HepG2 (cell line): ENCODE measurements at regions not wholly inside any gene's neighbourhood (a gene's known extent, or its start where the extent isn't known, plus 50 kb on each side); places are given as distances from the start of the nearest gene placed in this dataset.

Experiments used
- ATAC-seq: fragments of 200-7000 bp; cut with Tn5 transposase; 3 replicates; pipeline ENCODE4 v1.9.1; 2020; ENCODE audit warnings: mild to moderate bottlenecking, moderate library complexity
- BruUV-seq: library from RNA; stranded (reverse); fragments of 400-500 nt; replicated peaks from 2 replicates; lab custom pipeline; 2021; lab: Mats Ljungman, UMichigan
- CTCF ChIA-PET: fragments of 300-600 bp; formaldehyde crosslinking; extraction: SDS; loops from one replicate; lab custom pipeline; 2021; ENCODE audit warnings: low total read pairs, inconsistent platforms, low intra/inter-chr PET ratio; lab: Yijun Ruan, JAX
- POLR2A ChIA-PET: fragments of 350-600 bp; sonication (Branson Sonifier 250); formaldehyde crosslinking; loops from one replicate; lab custom pipeline; 2020; ENCODE audit warnings: antibody characterized with exemption, inconsistent platforms; lab: Yijun Ruan, JAX
- DNase-seq: peaks from one replicate; pipeline ENCODE4 v3.0.0-alpha.2; 2015; ENCODE audit warnings: low spot score
- FAIRE-seq: peaks from 3 replicates; lab custom pipeline; 2011; peaks lifted over from hg19 to GRCh38; lab: Jason Lieb, UNC
- H2AFZ ChIP-seq: one replicate; pipeline ENCODE4 v1.6.1; 2011; ENCODE audit warnings: low read length, inconsistent platforms
- H3K27ac ChIP-seq: fragments of 300-600 bp; 3 replicates; pipeline ENCODE4 v1.8.0; 2011; ENCODE audit warnings: mixed run types, mild to moderate bottlenecking, mixed read lengths, low read length, inconsistent platforms; ENCODE audit not compliant: insufficient read depth; ENCODE audit errors: extremely low read length
- H3K27me3 ChIP-seq, 2 experiments: fragments of 200-600 bp in 1 of 2; 2 replicates in 1 of 2; 3 replicates in 1 of 2; pipeline versions ENCODE4 v1.6.0 to v1.8.0; 2011; ENCODE audit warnings: low read length in 2 of 2, mild to moderate bottlenecking in 2 of 2, moderate library complexity in 2 of 2, inconsistent platforms in 1 of 2; ENCODE audit not compliant: insufficient read depth in 2 of 2, control insufficient read depth in 1 of 2
- H3K36me3 ChIP-seq, 2 experiments: fragments of 200-600 bp in 1 of 2; replicated peaks in 1 of 2; 2 replicates in 1 of 2; 3 replicates in 1 of 2; pipeline versions ENCODE4 v1.5.1 to v1.8.0; 2011; ENCODE audit warnings: low read length in 2 of 2, inconsistent platforms in 1 of 2; ENCODE audit not compliant: insufficient read depth in 2 of 2, control insufficient read depth in 1 of 2
- H3K4me1 ChIP-seq: 2 replicates; pipeline ENCODE4 v1.5.1; 2012; ENCODE audit warnings: low read length, inconsistent platforms; ENCODE audit not compliant: insufficient read depth
- H3K4me2 ChIP-seq: 2 replicates; pipeline ENCODE4 v1.6.0; 2011; ENCODE audit warnings: low read depth, low read length, inconsistent platforms
- H3K4me3 ChIP-seq, 3 experiments: fragments of 200-600 bp in 1 of 3; sonication (generic), shearing (Covaris generic) in 1 of 3; replicated peaks in 1 of 3; 2 replicates each; pipeline ENCODE4 v1.5.1; 2011 to 2016; ENCODE audit warnings: low read length in 3 of 3, inconsistent platforms in 2 of 3, low read depth in 2 of 3, mild to moderate bottlenecking in 2 of 3, control low read depth in 1 of 3, mixed read lengths in 1 of 3; ENCODE audit not compliant: insufficient read depth in 1 of 3
- H3K79me2 ChIP-seq: one replicate; pipeline ENCODE4 v1.6.1; 2011; ENCODE audit warnings: low read length, inconsistent platforms; ENCODE audit not compliant: insufficient read depth
- H3K9ac ChIP-seq: 2 replicates; pipeline ENCODE4 v1.6.0; 2011; ENCODE audit warnings: mild to moderate bottlenecking, low read depth, low read length, inconsistent platforms; ENCODE audit not compliant: insufficient read depth
- H3K9me3 ChIP-seq: 2 replicates; pipeline ENCODE4 v1.5.1; 2012; ENCODE audit warnings: mild to moderate bottlenecking, low read length
- H4K20me1 ChIP-seq: 2 replicates; pipeline ENCODE4 v1.6.0; 2011; ENCODE audit warnings: inconsistent platforms, mild to moderate bottlenecking, low read length, moderate library complexity; ENCODE audit not compliant: insufficient read depth
- ATF7 ChIP-seq, 2 experiments: fragments of 450-650 bp in 1 of 2; sonication (generic) in 1 of 2; formaldehyde crosslinking in 1 of 2; IDR thresholded peaks; 2 replicates each; pipeline versions ENCODE4 v1.4.0 to v1.6.1; 2016 to 2020; ENCODE audit warnings: antibody characterized with exemption in 1 of 2, mild to moderate bottlenecking in 1 of 2, missing genetic modification reagents in 1 of 2
- EZH2 ChIP-seq: conservative IDR thresholded peaks from 2 replicates; pipeline ENCODE4 v1.6.1; 2012; ENCODE audit warnings: mild to moderate bottlenecking, low read depth, low read length, moderate library complexity
- MBD4 ChIP-seq: IDR thresholded peaks from 2 replicates; pipeline ENCODE4 v1.6.1; 2012; ENCODE audit warnings: low read length, inconsistent platforms, borderline replicate concordance
- PHF8 ChIP-seq: sonication (generic); formaldehyde crosslinking; IDR thresholded peaks from 2 replicates; pipeline ENCODE4 v1.5.0; 2020; ENCODE audit warnings: missing genetic modification reagents
- TEAD3 ChIP-seq: optimal IDR thresholded peaks from 2 replicates; pipeline ENCODE3; 2016; ENCODE audit warnings: borderline replicate concordance
- TFDP1 ChIP-seq: IDR thresholded peaks from 2 replicates; pipeline ENCODE4 v1.6.1; 2016; ENCODE audit warnings: missing compliant biosample characterization, missing genetic modification reagents, borderline replicate concordance
- ZNF235 ChIP-seq: sonication (generic); formaldehyde crosslinking; IDR thresholded peaks from 2 replicates; pipeline ENCODE4 v1.8.1; 2023; ENCODE audit warnings: mild to moderate bottlenecking, missing genetic modification reagents, borderline replicate concordance
- ZNF549 ChIP-seq: sonication (generic); formaldehyde crosslinking; IDR thresholded peaks from 2 replicates; pipeline ENCODE4 v1.5.0; 2020; ENCODE audit warnings: missing genetic modification reagents
- WGBS: methylation state at CpG from one replicate; pipeline ENCODE4 v1.1.6; 2017; ENCODE audit warnings: low lambda C conversion rate; 5-methylcytosine and 5-hydroxymethylcytosine counted together
- in situ Hi-C: cut with HindIII; loops from 2 replicates; pipeline ENCODE4 v1.10.0; 2017; ENCODE audit warnings: low pct_unique_long_range_greater_than_20kb; ENCODE audit not compliant: extremely low pct_ligation_motif_present
- intact Hi-C: fragments of 100-400 bp; cut with micrococcal nuclease; formaldehyde crosslinking; loops from one replicate; pipeline ENCODE4 v1.10.0; 2022; ENCODE audit not compliant: unreplicated experiment

- no TSS peak for BruUV-seq
- in situ Hi-C loops = no loop called here
- intact Hi-C loops = no loop called here
Observed at GRCh38 chr4:188841523-188841922, 702.3 kb downstream of the TRIML1 start.

GRCh38 chr4:188854436-188854835 lies 715.2 kb downstream of the TRIML1 start:
- TF ChIP-seq EZH2 = no peak
- no peak for TF ChIP-seq ZNF235 (CRISPR knock-in tag)
- no peak for TF ChIP-seq TEAD3 (CRISPR knock-in tag)
- TF ChIP-seq ATF7 (IDR thresholded peaks at IDR 0.05) = no peak
- no peak for TF ChIP-seq ATF7 (CRISPR knock-in tag; IDR thresholded peaks at IDR 0.05)
- no peak for TF ChIP-seq ZNF549 (CRISPR knock-in tag)
- no peak for FAIRE-seq
- no peaks in the 10 kb centered on the region for H3K79me2 ChIP-seq
- in situ Hi-C loops = no loop called here
- H3K27me3 ChIP-seq = no peaks in the 10 kb centered on the region
- BruUV-seq = no TSS peak
- ChIA-PET CTCF (no interaction called here), POLR2A (no interaction called here)
- H3K4me1 ChIP-seq = no peaks in the 10 kb centered on the region
- no peak overlapping the region for H3K4me2 ChIP-seq
- no peaks in the 10 kb centered on the region for H3K36me3 ChIP-seq
- DNase-seq = no peak
- H3K9me3 ChIP-seq = peaks cover 23% of the 10 kb centered on the region
- H4K20me1 ChIP-seq = no peaks in the 10 kb centered on the region
- H3K27ac ChIP-seq = no peak overlapping the region
- WGBS = 0% methylated on average over 1 of the region's 1 CpG
- no peak overlapping the region for H2AFZ ChIP-seq
- intact Hi-C loops = no loop called here
- no peak for ATAC-seq
- H3K9ac ChIP-seq = no peak overlapping the region
- no peak overlapping the region for H3K4me3 ChIP-seq

More at GRCh38 chr4:188841523-188841922, 702.3 kb downstream of the TRIML1 start:
- WGBS = 5% methylated on average over 11 of the region's 11 CpGs
- H4K20me1 ChIP-seq = no peaks in the 10 kb centered on the region
- ATAC-seq (no peak), DNase-seq (no peak), FAIRE-seq (no peak)
- H3K4me1 ChIP-seq = no peaks in the 10 kb centered on the region
- no peaks in the 10 kb centered on the region for H3K36me3 ChIP-seq
- H3K4me3 ChIP-seq = no peak overlapping the region
- no peaks in the 10 kb centered on the region for H3K79me2 ChIP-seq
- ChIA-PET POLR2A (no interaction called here), CTCF (no interaction called here)
- TF ChIP-seq PHF8 (CRISPR knock-in tag) (no peak), MBD4 (no peak), TFDP1 (no peak)
- H3K9ac ChIP-seq = no peak overlapping the region
- H3K27me3 ChIP-seq = no peaks in the 10 kb centered on the region; a peak in 1 of 5 replicates
- no peak overlapping the region for H3K4me2 ChIP-seq
- no peaks in the 10 kb centered on the region; the same call in 1 of the 2 replicates for H3K9me3 ChIP-seq
- H3K27ac ChIP-seq = no peak overlapping the region
- no peak overlapping the region for H2AFZ ChIP-seq
